ENCODE measurements at regions not wholly inside any gene's neighbourhood (a gene's known extent, or its start where the extent isn't known, plus 50 kb on each side); places are given as distances from the start of the nearest gene placed in this dataset.

- CTCF ChIA-PET = interaction anchor here (1.2 kb wide), 2 partner anchors 10 to 25 kb away, joined by 3 to 4 read pairs; no protein-coding TSS in a partner anchor
- DNase-seq (ENCODE audit: extremely low spot score) = no peak
- TF ChIP-seq CTCF (IDR thresholded peaks at IDR 0.05; ENCODE audit: control extremely low read depth, extremely low read depth, low read depth, missing control alignments) = no peak
- POLR2A ChIA-PET = no interaction called here
Observed at GRCh38 chr6:119818876-119819275, 469.3 kb upstream of the MAN1A1 start.

GRCh38 chr6:119814609-119815400 is 465.2 kb upstream of the MAN1A1 start:
- TF ChIP-seq CTCF (IDR thresholded peaks at IDR 0.05; ENCODE audit: control extremely low read depth, extremely low read depth, low read depth, missing control alignments) = no peak
- DNase-seq (ENCODE audit: extremely low spot score) = no peak
- POLR2A ChIA-PET = no interaction called here
- CTCF ChIA-PET = no interaction called here

GRCh38 chr6:119802464-119802863 is 452.9 kb upstream of the MAN1A1 start:
- TF ChIP-seq CTCF (IDR thresholded peaks at IDR 0.05; ENCODE audit: control extremely low read depth, extremely low read depth, low read depth, missing control alignments) = no peak
- no peak for DNase-seq (ENCODE audit: extremely low spot score)
- ChIA-PET CTCF (interaction anchor here (1.2 to 1.7 kb wide), 2 partner anchors 9 to 19 kb away, joined by 4 to 5 read pairs; no protein-coding TSS in a partner anchor), POLR2A (no interaction called here)

- TF ChIP-seq CTCF (IDR thresholded peaks at IDR 0.05; ENCODE audit: control extremely low read depth, extremely low read depth, low read depth, missing control alignments) = no peak
- DNase-seq (ENCODE audit: extremely low spot score) = no peak
- CTCF ChIA-PET = interaction anchor here (1.1 to 2.3 kb wide), 3 partner anchors 11 to 20 kb away, joined by 3 to 9 read pairs (median 3); no protein-coding TSS in a partner anchor
- POLR2A ChIA-PET = no interaction called here
Observed at GRCh38 chr6:119801056-119801455, 451.5 kb upstream of the MAN1A1 start.

GRCh38 chr6:119800526-119800925 is 451.0 kb upstream of the MAN1A1 start:
- POLR2A ChIA-PET = no interaction called here
- no peak for DNase-seq (ENCODE audit: extremely low spot score)
- TF ChIP-seq CTCF (IDR thresholded peaks at IDR 0.05; ENCODE audit: control extremely low read depth, extremely low read depth, low read depth, missing control alignments) = no peak
- CTCF ChIA-PET = interaction anchor here (1.1 to 2.3 kb wide), 3 partner anchors 11 to 20 kb away, joined by 3 to 9 read pairs (median 3); no protein-coding TSS in a partner anchor

- CTCF ChIA-PET = interaction anchor here (0.9 to 2.3 kb wide), 5 partner anchors 9 to 19 kb away, joined by 3 to 9 read pairs (median 3); no protein-coding TSS in a partner anchor
- POLR2A ChIA-PET = no interaction called here
- DNase-seq (ENCODE audit: extremely low spot score) = no peak
- no peak for TF ChIP-seq CTCF (IDR thresholded peaks at IDR 0.05; ENCODE audit: control extremely low read depth, extremely low read depth, low read depth, missing control alignments)
Observed at GRCh38 chr6:119799596-119800509, 450.3 kb upstream of the MAN1A1 start.

Data from GM10248 (cell line).